ENCODE measurements at regions not wholly inside any gene's neighbourhood (a gene's known extent, or its start where the extent isn't known, plus 50 kb on each side); places are given as distances from the start of the nearest gene placed in this dataset.
"Not testable (repeated sequence)": the region's sequence is repeated elsewhere in the genome, so short reads cannot be mapped to it uniquely, and the experiment has no call there.

GRCh38 chr6:11885159-11885558, 106.6 kb upstream of the ADTRP start:
- DNase-seq, result no peak

GRCh38 chr6:11883471-11883870, 104.9 kb upstream of the ADTRP start:
- not testable (repeated sequence) for DNase-seq

- DNase-seq, result not testable (repeated sequence)
Observed at GRCh38 chr6:11880156-11880555, 101.6 kb upstream of the ADTRP start.

GRCh38 chr6:11878735-11879134, 100.1 kb upstream of the ADTRP start:
- DNase-seq, result no peak

- no peak for DNase-seq
Observed at GRCh38 chr6:11878029-11878428, 99.4 kb upstream of the ADTRP start.

- DNase-seq, result no peak
Observed at GRCh38 chr6:11876934-11877433, 98.4 kb upstream of the ADTRP start.

GRCh38 chr6:11875325-11876109, 96.9 kb upstream of the ADTRP start:
- DNase-seq, result no peak

GRCh38 chr6:11869672-11870340, 91.2 kb upstream of the ADTRP start:
- DNase-seq, result no peak

- no peak for DNase-seq
Observed at GRCh38 chr6:11868392-11868791, 89.8 kb upstream of the ADTRP start.

- DNase-seq, result no peak
Observed at GRCh38 chr6:11865680-11866300, 87.2 kb upstream of the ADTRP start.

- no peak for DNase-seq
Observed at GRCh38 chr6:11858439-11858838, 79.8 kb upstream of the ADTRP start.

- no peak for DNase-seq
Observed at GRCh38 chr6:11855743-11856142, 77.1 kb upstream of the ADTRP start.

GRCh38 chr6:11854408-11855165, 76.0 kb upstream of the ADTRP start:
- DNase-seq, result no peak

- DNase-seq, result no peak
Observed at GRCh38 chr6:11853678-11854407, 75.2 kb upstream of the ADTRP start.

- no peak for DNase-seq
Observed at GRCh38 chr6:11852061-11852651, 73.6 kb upstream of the ADTRP start.

GRCh38 chr6:11851387-11851786, 72.8 kb upstream of the ADTRP start:
- DNase-seq, result no peak

GRCh38 chr6:11848852-11849731, 70.5 kb upstream of the ADTRP start:
- no peak for DNase-seq

GRCh38 chr6:11848346-11848651, 69.7 kb upstream of the ADTRP start:
- DNase-seq, result no peak

GRCh38 chr6:11847515-11848345, 69.1 kb upstream of the ADTRP start:
- DNase-seq, result no peak

- not testable (repeated sequence) for DNase-seq
Observed at GRCh38 chr6:11847068-11847467, 68.5 kb upstream of the ADTRP start.

Data from midbrain (tissue), 1 donor.